ENCODE measurements at regions not wholly inside any gene's neighbourhood (a gene's known extent, or its start where the extent isn't known, plus 50 kb on each side); places are given as distances from the start of the nearest gene placed in this dataset.
"Not testable (repeated sequence)": the region's sequence is repeated elsewhere in the genome, so short reads cannot be mapped to it uniquely, and the experiment has no call there.

DNA sequence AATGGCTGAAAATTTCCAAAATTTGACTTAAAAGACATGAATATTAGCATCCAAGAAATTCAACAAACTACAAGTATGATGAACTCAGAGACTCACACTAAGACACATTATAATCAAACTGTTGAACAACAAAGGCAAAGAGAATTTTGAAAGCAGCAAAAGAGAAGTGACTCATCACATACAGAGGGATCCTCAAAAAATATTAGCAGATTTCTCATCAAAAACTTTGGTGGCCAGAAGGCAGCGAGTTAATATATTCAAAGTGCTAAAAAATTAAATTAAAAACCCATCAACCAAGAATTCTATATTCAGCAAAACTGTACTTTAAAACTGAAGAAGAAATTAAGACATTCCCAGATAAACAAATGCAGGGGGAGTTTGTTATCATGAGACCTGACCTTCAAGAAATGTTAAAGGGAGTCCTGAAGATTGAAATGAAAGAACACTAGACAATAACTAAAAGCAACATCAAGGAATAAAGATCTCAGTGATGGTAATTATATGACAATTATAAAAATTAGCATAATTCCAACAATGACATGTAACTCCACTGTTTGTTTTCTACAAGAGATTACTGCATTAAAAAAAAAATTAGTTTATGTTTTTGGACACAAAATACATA lies 150.0 kb downstream of the RNASET2 start:
- no peak for DNase-seq (ENCODE audit: low spot score)

DNA sequence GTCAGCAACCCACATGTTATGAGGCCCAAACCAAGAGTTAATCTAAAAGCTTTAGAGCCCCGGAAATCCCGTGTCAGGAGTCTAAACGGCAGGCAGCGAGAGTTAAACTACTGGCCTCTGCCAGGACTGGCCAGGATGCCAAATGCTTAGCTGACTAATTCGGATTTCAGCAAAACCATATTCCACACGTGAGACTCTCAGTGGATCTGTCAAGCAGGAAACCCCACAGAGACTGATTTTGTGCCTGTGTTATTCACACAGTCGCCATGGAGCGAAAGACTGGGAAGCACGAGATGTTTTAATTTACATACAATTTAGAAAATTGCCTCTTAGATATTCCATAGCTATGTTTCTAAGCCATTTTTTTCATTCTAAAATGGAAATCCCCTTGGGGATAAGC lies 152.9 kb downstream of the RNASET2 start:
- no peak for DNase-seq (ENCODE audit: low spot score)

DNA sequence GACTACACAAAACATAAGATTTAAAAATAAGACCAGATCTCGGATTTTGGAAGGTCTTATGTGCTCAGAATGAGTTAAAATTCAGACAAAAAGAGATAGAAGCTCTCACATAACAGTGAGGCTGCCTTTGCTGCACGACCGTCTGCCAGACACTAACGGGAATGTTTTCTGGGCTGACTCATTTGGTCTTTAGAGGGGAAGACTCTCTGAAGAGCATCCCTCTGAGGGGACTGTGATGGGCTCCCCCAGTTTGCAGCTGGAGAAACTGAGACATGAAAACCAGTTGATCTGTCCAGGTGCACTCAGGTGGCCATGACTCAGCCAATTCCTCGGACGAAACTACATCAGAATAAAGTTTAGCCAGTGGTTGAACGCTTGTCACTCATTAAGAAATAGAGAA lies 153.9 kb downstream of the RNASET2 start:
- DNase-seq (ENCODE audit: low spot score) = no peak

DNA sequence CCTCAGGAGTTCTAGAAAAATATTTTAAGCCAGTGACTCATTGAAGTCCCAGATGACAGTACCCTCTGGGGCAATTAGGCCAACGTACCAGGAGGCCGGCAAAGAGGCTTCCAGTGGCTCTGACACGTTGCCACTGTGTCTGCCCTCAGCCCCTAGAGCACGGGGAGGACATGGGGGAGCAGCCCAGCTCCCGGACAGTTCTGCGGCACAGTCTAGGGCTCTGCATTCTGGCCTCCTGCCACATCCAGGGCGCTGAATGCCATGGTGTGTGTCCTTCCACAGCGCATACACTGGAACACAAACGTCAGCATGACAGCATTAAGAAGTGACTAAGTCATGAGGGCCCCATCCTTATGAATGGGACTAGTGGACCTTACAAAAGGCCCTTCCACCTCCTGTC lies 156.2 kb downstream of the RNASET2 start:
- DNase-seq (ENCODE audit: low spot score) = no peak

DNA sequence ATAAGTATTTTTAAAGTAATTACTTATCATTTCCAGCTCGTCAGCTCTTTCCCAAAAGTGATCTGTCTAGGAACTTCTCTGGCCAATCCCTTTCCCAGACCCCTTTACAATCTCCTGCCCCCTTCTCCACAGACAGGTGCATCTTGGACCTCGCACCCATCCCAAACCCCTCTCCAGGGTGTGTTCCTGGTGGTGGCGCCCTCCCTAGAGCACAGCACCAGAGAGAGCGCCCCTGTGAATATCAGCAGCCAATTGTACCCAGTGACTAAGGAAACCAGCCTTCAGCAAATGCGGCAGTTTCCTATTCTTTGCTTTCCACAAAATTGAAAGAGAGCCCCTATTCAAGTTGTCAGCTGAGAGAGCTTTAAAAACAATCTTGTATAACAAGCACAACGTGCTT lies 157.7 kb downstream of the RNASET2 start:
- no peak for DNase-seq (ENCODE audit: low spot score)

DNA sequence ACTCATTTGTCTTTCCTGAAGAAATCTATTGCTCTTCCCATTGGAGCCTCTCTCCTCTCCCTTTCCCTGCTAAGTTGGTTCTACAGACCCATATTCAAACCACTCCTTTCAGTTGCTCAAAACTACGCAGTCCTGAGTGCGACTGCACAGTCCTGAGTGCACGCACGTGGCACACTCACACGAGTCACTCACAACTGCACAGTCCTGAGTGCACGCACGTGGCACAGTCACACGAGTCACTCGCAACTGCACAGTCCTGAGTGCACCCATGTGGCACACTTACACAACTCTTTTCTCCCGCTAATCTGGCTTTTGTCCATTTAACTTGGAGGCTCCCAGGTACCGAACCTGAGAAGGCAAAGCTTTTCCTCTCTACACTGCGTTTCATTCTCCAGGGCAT lies 159.7 kb downstream of the RNASET2 start:
- no peak for DNase-seq (ENCODE audit: low spot score)

DNA sequence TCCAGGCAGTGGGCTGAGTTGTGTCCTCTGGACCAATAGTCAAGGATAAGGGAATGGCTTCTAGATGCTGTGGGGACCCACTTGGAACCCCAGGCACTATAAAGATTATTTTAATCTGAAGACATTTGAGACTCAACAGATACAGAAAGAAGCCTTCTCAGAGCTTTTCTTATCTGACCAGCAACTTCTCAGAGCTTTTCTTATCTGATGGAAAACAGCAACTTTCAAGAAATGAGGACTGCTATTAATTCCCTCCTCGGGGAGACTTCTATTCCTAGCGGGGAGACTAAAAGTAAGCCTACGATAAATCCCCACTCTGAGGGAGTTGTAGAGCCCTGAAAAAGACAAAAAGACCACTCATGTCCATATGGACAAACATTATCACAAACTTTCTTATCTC lies 160.5 kb downstream of the RNASET2 start:
- DNase-seq (ENCODE audit: low spot score) = no peak

DNA sequence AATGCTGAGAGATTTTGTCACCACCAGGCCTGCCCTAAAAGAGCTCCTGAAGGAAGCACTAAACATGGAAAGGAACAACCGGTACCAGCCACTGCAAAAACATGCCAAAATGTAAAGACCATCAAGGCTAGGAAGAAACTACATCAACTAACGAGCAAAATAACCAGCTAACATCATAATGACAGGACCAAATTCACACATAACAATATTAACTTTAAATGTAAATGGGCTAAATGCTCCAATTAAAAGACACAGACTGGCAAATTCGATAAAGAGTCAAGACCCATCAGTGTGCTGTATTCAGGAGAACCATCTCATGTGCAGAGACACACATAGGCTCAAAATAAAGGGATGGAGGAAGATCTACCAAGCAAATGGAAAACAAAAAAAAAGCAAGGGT lies 163.8 kb upstream of the RPS6KA2 start:
- not testable (repeated sequence) for DNase-seq (ENCODE audit: low spot score)

DNA sequence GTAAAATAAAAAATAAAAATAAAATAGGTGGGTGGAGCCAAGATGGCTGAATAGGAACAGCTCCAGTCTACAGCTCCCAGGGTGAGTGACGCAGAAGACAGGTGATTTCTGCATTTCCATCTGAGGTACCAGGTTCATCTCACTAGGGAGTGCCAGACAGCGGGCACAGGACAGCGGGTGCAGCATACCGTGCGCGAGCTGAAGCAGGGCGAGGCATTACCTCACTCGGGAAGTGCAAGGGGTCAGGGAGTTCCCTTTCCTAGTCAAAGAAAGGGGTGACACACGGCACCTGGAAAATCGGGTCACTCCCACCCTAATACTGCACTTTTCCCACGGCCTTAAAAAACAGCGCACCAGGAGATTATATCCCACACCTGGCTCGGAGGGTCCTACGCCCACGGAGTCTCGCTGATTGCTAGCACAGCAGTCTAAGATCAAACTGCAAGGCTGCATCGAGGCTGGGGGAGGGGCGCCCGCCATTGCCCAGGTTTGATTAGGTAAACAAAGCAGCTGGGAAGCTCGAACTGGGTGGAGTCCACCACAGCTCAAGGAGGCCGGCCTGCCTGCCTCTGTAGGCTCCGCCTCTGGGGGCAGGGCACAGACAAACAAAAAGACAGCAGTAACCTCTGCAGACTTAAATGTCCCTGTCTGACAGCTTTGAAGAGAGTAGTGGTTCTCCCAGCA lies 161.9 kb upstream of the RPS6KA2 start:
- not testable (repeated sequence) for DNase-seq (ENCODE audit: low spot score)

DNA sequence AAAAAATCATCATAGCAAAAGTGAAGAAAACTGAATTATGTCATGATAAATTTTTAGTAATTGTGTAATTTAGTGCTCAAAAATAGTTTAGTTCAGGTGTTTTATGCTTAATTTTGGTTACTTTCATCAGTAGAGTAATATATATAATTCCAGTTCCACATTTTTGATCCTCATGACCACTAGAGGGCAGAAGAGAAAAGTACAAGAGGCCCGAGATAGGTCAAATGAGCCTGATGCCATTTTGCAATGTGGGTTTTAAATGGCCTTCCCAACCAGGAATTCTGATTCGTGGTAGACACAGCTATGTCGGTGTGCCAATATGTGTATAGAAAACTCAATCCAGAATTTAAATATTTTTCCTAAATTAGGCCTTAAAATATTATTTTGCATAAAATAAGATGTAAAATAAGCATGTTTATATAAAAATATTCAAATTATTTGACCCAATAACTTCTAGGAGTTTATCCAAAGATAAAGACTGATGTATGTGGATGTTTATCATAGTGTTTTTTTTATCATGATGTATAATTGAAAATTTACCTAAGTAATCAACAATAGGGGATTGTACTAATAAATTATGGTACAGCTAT lies 159.7 kb upstream of the RPS6KA2 start:
- DNase-seq (ENCODE audit: low spot score) = peak; percentile 76

DNA sequence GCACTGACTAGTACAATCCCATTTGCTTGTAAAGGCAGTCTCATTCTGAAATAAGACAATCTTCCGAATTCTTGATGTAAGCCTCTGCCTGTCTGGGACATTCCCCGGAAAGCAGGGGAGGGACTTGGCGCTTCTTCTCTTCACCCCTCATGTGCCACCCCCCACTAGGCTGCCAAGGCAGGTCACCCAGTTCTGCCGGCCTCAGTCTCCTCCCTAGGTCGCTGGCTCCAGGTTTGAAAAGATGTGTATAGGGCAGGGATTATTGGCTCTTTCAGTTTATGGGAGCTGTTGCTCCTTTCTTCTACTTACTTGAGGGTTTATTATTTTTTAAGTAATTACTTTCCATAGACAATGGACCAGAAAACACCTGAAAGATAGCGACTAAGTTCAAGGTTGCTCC lies 158.1 kb upstream of the RPS6KA2 start:
- DNase-seq (ENCODE audit: low spot score) = no peak

DNA sequence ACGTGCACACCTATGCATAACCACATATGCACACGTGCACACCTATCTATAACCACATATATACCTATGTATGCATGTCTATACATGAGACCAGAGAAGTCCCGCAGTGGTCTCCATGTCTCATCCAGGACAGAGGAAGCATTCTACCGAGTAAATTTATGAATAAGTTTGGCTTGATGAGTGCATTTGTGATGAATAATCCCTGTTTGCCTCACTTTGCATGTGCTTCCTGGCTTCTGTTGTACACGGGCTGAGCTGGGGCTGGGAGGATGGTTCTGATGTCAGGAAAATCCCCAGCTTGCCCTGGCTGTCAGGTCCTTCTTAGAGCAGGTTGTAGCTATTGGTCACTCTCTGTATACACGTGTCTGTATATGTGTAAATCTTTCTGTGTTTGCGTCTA lies 157.6 kb upstream of the RPS6KA2 start:
- no peak for DNase-seq (ENCODE audit: low spot score)

DNA sequence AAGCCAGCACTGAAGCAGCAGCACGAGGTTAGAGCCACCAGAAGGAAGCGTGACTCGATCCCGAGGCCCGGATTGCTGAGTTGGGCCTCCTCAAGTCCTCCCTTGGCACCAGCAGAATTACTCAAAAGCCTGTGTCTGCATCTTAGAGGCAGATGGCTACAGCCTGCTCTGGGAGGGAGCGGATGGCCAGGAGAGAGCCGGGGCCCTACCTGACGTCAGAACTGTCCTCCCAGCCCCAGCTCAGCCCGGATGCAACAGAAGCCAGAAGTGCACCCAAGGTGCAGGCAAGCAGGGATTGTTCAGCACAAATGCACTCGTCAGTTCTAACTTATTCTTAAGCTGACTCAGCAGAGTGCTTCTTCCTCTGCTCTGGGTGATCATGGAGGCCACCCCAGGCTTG lies 155.5 kb upstream of the RPS6KA2 start:
- no peak for DNase-seq (ENCODE audit: low spot score)

DNA sequence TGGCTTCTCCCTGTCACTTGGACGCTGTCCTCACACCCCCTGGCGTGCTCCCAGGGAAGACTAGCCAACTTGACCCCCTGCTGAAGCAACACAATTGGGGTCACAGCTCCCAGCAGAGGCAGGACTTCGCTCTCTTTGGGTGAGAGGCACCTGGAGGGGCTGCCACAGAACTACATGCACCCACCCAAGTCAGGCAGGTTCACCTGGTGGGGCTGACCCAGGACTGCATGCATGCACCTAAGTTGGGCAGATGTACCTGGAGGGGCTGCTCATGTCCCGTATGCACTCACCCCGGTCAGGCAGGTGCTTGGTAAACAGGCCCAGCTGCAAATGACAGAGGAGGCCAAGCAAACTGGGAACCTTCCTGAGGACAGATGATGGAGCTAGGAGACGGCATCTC lies 154.3 kb upstream of the RPS6KA2 start:
- DNase-seq (ENCODE audit: low spot score) = no peak

DNA sequence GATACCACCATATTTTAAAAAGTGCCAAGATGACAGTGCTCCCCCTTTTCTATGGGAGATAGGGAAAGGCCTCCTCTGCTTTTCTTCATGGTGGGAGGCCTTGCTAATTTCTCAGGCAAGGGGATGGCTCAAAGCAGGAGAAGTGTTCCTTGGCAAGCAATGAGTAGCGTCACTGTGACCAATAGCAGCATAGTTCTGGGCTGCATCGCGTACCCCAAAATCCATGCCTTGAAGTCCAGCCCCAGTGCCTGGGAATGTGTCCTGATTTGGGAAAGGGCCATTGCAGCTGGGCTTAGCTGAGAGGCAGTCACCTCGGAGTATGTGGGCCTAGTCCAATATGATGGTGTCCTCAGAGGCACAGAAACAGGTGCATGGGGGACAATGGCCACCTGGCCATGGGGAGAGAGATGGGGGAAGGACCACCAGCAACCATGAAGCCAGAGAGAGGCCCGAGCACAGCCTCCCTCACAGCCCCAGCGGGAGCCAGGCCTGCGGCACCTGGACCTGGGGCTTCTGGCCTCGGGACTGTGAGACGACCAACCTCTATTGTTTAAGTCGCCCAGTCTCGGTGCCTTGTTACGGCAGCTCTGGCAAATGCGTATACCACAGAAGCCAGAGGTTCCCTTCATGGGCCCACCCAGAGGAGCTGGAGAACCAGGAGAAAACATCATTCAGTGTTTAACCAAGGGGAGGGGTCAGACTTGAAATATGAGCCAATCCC lies 153.1 kb upstream of the RPS6KA2 start:
- no peak for DNase-seq (ENCODE audit: low spot score)

DNA sequence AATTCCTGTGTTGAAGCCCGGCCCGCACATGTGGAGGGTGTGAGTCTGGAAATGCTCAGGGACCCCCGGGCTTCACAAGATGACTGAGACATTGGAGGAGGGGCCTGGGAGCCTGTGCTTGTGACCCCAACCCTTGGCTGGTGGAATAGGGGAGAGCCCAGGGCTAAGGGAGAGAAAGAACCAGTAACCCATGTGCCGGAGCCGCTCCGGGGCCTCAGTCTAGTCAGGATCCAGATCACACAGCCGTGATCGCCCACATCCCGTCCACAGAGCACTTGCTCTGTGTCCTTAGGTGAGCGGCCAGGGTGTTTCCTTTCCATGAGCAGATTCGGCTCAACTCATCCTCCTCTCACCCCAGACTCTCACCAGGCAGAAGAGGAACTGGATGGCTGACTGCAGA lies 152.3 kb upstream of the RPS6KA2 start:
- DNase-seq (ENCODE audit: low spot score) = no peak

DNA sequence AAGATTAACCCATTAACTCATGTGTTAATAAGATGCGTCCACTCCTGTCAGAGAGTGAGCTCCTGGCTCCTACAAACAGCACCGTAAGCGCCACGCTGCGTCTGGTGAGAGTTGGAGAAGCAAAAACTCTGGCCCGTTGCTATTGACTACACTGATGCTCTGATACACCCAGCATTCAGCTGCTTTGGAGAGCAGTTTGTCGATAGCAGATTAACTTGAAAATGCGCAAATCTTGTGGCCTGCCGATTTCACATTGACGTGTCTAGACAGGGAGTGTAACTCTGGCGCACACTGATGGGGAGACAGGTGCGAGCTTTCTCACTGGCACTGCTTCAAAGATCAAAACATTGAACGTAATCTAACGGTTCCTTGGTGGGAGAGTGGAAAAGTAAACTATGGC lies 151.7 kb upstream of the RPS6KA2 start:
- DNase-seq (ENCODE audit: low spot score) = no peak

DNA sequence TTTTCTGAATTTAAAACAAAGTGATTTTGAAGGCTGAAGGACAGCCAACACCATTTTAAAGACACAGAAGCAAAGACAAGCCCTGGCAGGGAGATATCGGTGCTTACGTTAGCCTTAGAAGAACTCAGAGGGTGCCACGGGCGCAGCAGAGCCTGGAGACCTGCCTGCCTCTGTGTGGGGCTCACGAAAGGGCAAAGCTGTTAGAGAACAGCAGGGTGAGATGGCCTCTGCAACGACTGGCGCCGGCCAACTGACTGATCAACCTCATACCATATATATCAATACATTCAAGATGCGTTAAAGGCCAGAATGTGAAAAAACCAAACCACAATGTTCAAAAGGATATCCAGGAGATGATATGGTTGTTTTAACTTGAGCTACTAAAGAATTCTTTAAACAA lies 151.0 kb upstream of the RPS6KA2 start:
- no peak for DNase-seq (ENCODE audit: low spot score)

DNA sequence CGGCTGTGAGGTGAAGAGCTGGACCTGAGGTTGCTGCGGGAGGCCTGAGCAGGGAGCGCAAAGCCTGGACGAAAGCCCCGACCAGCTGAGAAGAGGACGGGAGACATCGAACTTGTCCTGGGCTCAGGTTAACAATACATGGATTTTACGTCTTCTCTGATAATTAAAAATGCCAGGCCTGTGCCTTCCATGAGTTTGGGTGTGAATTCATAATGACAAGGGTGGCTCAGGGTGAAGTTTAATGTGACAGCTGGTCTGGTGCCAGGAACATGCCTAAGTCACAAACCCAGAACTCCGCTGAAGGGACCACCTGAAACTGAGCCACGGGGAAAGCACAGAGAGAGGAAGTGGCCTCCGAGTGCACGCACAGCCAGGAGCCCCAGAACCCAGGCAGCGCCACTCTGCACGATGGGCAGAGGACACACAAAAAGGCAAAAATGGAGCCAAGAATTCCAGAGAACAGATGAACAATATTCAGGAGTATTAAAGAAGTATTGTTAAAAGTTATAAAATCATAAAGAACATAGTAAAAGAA lies 150.1 kb upstream of the RPS6KA2 start:
- DNase-seq (ENCODE audit: low spot score) = no peak

DNA sequence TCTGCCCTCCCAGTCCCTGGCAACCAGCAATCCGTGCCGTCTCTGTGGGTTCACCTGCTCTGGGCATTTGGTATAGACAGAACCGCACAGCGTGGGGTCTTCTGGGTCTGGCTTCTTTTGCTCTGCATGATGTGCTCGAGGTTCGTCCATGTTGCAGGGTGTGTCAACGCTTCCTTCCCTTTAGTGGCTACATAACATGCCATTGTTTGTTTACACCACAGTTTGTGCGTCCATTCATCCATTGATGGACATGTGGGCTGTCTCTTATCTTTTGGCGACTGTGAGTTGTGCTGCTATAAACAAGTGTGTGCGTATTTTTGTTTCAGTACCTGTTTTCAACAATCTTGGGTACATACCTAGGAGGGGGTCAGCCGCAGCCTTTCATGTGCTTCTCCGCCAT lies 149.5 kb upstream of the RPS6KA2 start:
- DNase-seq (ENCODE audit: low spot score) = no peak

DNA sequence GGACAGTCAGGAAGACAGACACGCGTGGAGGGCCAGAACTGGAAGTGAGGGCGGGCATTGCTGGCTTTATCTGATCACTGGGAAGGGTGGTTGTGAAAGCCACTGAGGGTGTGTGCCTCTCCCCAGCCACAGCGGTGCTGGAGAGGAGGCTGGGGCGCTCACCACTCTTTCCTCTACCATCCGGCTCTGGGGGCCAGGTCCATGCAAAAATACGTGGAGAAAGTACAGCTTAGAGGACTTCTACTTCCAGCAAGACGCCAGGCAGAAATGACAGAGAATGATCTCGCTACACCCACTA lies 148.8 kb upstream of the RPS6KA2 start:
- DNase-seq (ENCODE audit: low spot score) = no peak

DNA sequence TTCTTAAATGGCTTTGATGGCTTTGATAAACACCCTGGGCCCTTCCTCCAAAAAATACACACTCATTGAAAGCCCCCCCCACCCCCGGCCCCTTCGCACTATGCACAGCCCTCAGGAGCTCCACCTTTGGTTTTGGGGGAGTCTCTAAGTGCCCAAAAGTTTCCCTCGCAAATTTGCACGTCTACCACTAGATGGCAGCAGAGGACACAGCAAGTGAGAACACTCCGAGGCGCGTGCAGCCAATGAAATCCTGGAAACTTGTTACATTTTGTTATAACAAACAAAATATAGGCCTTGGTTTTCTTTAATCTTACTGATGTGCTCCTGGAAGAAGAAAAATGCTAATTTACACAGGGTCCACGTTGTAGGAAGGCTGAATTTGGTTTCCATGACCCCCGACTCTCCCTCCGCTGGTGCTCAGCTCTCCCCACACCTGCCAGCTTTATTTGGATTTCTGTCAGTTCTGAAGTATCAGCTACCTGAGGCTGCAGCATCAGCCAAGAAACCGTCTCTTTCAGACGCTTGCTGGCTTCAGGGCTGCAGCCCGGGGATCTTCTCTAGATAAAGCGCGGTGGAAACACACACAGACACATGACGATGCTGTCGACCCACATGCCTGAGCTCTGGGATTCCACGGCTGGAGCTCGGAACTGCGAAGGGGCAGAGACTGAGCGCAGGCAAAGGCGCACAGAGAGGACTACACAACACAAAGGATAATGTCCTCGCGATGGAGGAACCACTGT lies 148.3 kb upstream of the RPS6KA2 start:
- peak; percentile 45 for DNase-seq (ENCODE audit: low spot score)

Measured in kidney capillary endothelial cell (primary cell).